Stomach (tissue), 8 donors: ENCODE measurements at regions not wholly inside any gene's neighbourhood (a gene's known extent, or its start where the extent isn't known, plus 50 kb on each side); places are given as distances from the start of the nearest gene placed in this dataset.

Source experiments
- DNase-seq, 2 donors: peaks; one replicate each; pipeline versions ENCODE4 v3.0.0 to v3.0.0-alpha.2; 2013 to 2019
- H3K27ac ChIP-seq, 5 donors: fragments of 200-600 bp in 4 of 5; sonication (generic) in 4 of 5; one replicate each; pipeline ENCODE4 v1.5.1; 2013 to 2019; ENCODE audit warnings: mild to moderate bottlenecking in 1 of 5, moderate library complexity in 1 of 5
- H3K27me3 ChIP-seq, 3 donors: fragments of 200-600 bp; sonication (generic); one replicate each; pipeline ENCODE4 v1.5.1; 2017 to 2019; ENCODE audit warnings: mixed run types in 1 of 3
- H3K36me3 ChIP-seq, 4 donors: fragments of 200-600 bp; sonication (generic); 1 replicate in 3 of 4; 2 replicates in 1 of 4; pipeline ENCODE4 v1.5.1; 2016 to 2019
- H3K4me1 ChIP-seq, 4 donors: fragments of 200-600 bp; sonication (generic); one replicate each; pipeline ENCODE4 v1.5.1; 2016 to 2019
- H3K4me3 ChIP-seq, 4 donors: fragments of 200-600 bp; sonication (generic) in 3 of 4; one replicate each; pipeline ENCODE4 v1.5.1; 2016 to 2019; ENCODE audit warnings: mild to moderate bottlenecking in 1 of 4
- H3K9me3 ChIP-seq, 4 donors: fragments of 200-600 bp; sonication (generic); one replicate each; pipeline ENCODE4 v1.5.1; 2016 to 2019
- EP300 ChIP-seq: sonication (generic); formaldehyde crosslinking; IDR thresholded peaks from one replicate; pipeline ENCODE4 v1.6.1; 2017; ENCODE audit warnings: antibody characterized with exemption
- POLR2A ChIP-seq, 4 donors: fragments of 450-650 bp; IDR thresholded peaks; one replicate each; pipeline ENCODE4 v1.6.1; 2016; ENCODE audit warnings: antibody characterized with exemption in 4 of 4, control low read depth in 2 of 4, mild to moderate bottlenecking in 1 of 4, moderate library complexity in 1 of 4
- POLR2AphosphoS5 ChIP-seq, 3 donors: sonication (generic); formaldehyde crosslinking; IDR thresholded peaks; one replicate each; pipeline ENCODE4 v1.6.1; 2016; ENCODE audit warnings: antibody characterized with exemption in 3 of 3
- WGBS, 5 donors: extraction: QIAGEN DNeasy Blood & Tissue Kit in 3 of 5; methylation state at CpG; one replicate each; pipeline versions ENCODE4 v1.1.5 to v1.1.7; 2013 to 2018; 5-methylcytosine and 5-hydroxymethylcytosine counted together
- intact Hi-C: fragments of 100-400 bp; cut with DNase I; formaldehyde crosslinking; loops from one replicate; pipeline ENCODE4 v1.15.1; 2023; ENCODE audit warnings: low total_unique reads
- TF ChIP-seq, protein P1 (sequence below), 7 experiments: fragments of 450-650 bp in 4 of 7; fragments of 200-600 bp in 3 of 7; sonication (generic) in 3 of 7; IDR thresholded peaks; one replicate each; pipeline ENCODE4 v1.5.1; 2016 to 2019; ENCODE audit warnings: antibody characterized with exemption in 7 of 7, control low read depth in 2 of 7, mild to moderate bottlenecking in 1 of 7
- donor health status: healthy with polysubstance abuse.
- donor health status: Bipolar disorder and iron deficiency.
- donor health status: healthy.

DNA sequence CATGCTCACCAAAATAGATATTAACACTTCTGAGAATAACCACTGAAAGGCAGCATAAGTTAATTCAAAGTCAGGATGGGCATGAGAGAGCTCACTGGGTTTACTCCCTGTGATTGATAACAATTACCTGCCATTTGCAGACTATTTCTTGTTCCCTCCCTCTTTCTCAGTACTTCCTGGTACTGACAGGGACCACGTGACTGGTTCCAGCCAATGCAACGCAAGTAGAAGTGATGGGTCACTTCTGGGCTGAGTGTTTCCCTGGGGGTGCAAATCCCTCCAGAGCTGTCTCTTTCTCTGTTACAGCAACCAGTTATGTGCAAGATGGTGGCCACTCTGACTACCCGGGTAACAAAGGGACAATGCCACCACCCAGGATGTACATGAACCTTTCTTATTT is 118.8 kb downstream of the EFNB2 start:
- Histone ChIP-seq H3K4me1 (no peaks in the 10 kb centered on the region), H3K9me3 (no peaks in the 10 kb centered on the region), H3K4me3 (no peak overlapping the region), H3K27ac (no peak overlapping the region), H3K36me3 (no peaks in the 10 kb centered on the region), H3K27me3 (no peaks in the 10 kb centered on the region)
- TF ChIP-seq, protein P1, sequence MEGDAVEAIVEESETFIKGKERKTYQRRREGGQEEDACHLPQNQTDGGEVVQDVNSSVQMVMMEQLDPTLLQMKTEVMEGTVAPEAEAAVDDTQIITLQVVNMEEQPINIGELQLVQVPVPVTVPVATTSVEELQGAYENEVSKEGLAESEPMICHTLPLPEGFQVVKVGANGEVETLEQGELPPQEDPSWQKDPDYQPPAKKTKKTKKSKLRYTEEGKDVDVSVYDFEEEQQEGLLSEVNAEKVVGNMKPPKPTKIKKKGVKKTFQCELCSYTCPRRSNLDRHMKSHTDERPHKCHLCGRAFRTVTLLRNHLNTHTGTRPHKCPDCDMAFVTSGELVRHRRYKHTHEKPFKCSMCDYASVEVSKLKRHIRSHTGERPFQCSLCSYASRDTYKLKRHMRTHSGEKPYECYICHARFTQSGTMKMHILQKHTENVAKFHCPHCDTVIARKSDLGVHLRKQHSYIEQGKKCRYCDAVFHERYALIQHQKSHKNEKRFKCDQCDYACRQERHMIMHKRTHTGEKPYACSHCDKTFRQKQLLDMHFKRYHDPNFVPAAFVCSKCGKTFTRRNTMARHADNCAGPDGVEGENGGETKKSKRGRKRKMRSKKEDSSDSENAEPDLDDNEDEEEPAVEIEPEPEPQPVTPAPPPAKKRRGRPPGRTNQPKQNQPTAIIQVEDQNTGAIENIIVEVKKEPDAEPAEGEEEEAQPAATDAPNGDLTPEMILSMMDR (IDR thresholded peaks at IDR 0.05): no peak
- intact Hi-C loops: no loop called here
- 90 to 99% (median 96%) methylated on average over 3 of the region's 3 CpGs for WGBS, 5 donors
- no peak for DNase-seq

- no peak for TF ChIP-seq POLR2A (IDR thresholded peaks at IDR 0.05)
- TF ChIP-seq, protein P1 (IDR thresholded peaks at IDR 0.05): no peak
- no peak for TF ChIP-seq POLR2AphosphoS5 (IDR thresholded peaks at IDR 0.05)
- no peak for TF ChIP-seq EP300
- Histone ChIP-seq H3K27me3 (no peaks in the 10 kb centered on the region), H3K4me1 (no peaks in the 10 kb centered on the region), H3K36me3 (no peaks in the 10 kb centered on the region), H3K4me3 (no peak overlapping the region), H3K9me3 (no peaks in the 10 kb centered on the region), H3K27ac (no peak overlapping the region)
- no peak for DNase-seq
- 57 to 75% (median 58%) methylated on average over 1 of the region's 1 CpG for WGBS, 5 donors
- intact Hi-C loops: no loop called here
These were observed 119.5 kb downstream of the EFNB2 start for GRCh38 chr13:106415971-106416370.

DNA sequence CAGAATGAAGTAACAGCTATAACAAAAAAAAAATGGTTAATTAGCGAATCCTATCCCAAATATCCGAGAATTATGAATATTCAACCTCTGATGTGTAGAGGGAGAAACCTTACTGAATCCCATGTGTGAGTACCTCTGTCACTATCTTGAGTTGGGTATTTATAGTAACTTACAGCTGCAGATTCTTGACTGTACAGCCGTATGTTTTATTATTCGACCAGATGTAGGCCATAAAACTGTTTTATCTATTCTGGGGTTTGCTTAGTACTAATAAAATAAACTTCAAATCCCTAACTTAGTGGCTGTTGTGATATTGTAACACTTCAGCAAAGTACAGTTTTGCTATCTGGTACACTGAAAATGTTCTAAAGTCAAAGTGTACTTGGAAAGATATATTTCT is 120.0 kb downstream of the EFNB2 start:
- Histone ChIP-seq H3K36me3 (no peaks in the 10 kb centered on the region), H3K4me3 (no peak overlapping the region), H3K27ac (no peak overlapping the region), H3K9me3 (no peaks in the 10 kb centered on the region), H3K27me3 (no peaks in the 10 kb centered on the region), H3K4me1 (no peaks in the 10 kb centered on the region)
- no peak for DNase-seq
- intact Hi-C loops: no loop called here
- TF ChIP-seq POLR2AphosphoS5 (IDR thresholded peaks at IDR 0.05) (no peak), POLR2A (IDR thresholded peaks at IDR 0.05) (no peak), EP300 (no peak)
- TF ChIP-seq, protein P1 (IDR thresholded peaks at IDR 0.05): no peak
- WGBS, 5 donors: 50 to 63% (median 54%) methylated on average over 4 of the region's 4 CpGs

- H3K36me3 ChIP-seq: no peaks in the 10 kb centered on the region
- 67 to 81% (median 71%) methylated on average over 7 to 8 of the region's 8 CpGs for WGBS, 5 donors
These were observed 128.1 kb downstream of the EFNB2 start for GRCh38 chr13:106407338-106407737.

More at GRCh38 chr13:106407338-106407737, 128.1 kb downstream of the EFNB2 start:
- Histone ChIP-seq H3K4me3 (no peak overlapping the region), H3K9me3 (no peaks in the 10 kb centered on the region), H3K4me1 (no peaks in the 10 kb centered on the region), H3K27ac (no peak overlapping the region), H3K27me3 (no peaks in the 10 kb centered on the region)
- TF ChIP-seq EP300 (no peak), POLR2AphosphoS5 (IDR thresholded peaks at IDR 0.05) (no peak), POLR2A (IDR thresholded peaks at IDR 0.05) (no peak)
- TF ChIP-seq, protein P1 (IDR thresholded peaks at IDR 0.05): no peak
- intact Hi-C loops: no loop called here
- DNase-seq: no peak
